K562 (cell line): ENCODE measurements at regions not wholly inside any gene's neighbourhood (a gene's known extent, or its start where the extent isn't known, plus 50 kb on each side); places are given as distances from the start of the nearest gene placed in this dataset.
A peak's percentile ranks its signal among the peaks of the same experiment; 100 is the strongest.

Source experiments
- BCOR ChIP-seq: fragments of 450-650 bp; IDR thresholded peaks from 2 replicates; pipeline ENCODE4 v1.6.1; 2016
- CHAMP1 ChIP-seq: fragments of 450-650 bp; IDR thresholded peaks from 2 replicates; pipeline ENCODE4 v1.6.1; 2016; ENCODE audit warnings: mild to moderate bottlenecking
- EP300 ChIP-seq: IDR thresholded peaks from 2 replicates; pipeline ENCODE4 v1.6.1; 2012; ENCODE audit warnings: low read length, improper control_type of control experiment
- FOXK2 ChIP-seq, 2 experiments: fragments of 450-650 bp; IDR thresholded peaks in 1 of 2; conservative IDR thresholded peaks in 1 of 2; 2 replicates each; pipeline ENCODE4 v1.6.1; 2016; ENCODE audit warnings: low read depth in 2 of 2, mild to moderate bottlenecking in 1 of 2
- FOXM1 ChIP-seq, 2 experiments: fragments of 450-650 bp in 1 of 2; sonication (generic) in 1 of 2; formaldehyde crosslinking in 1 of 2; IDR thresholded peaks; 2 replicates each; pipeline versions ENCODE4 v1.6.1 to v1.9.0; 2017 to 2022; ENCODE audit warnings: low read depth in 2 of 2, mild to moderate bottlenecking in 2 of 2, missing genetic modification reagents in 1 of 2, moderate library complexity in 1 of 2
- IRF2 ChIP-seq: sonication (generic); formaldehyde crosslinking; IDR thresholded peaks from 2 replicates; pipeline ENCODE4 v1.8.1; 2022; ENCODE audit warnings: mild to moderate bottlenecking, missing genetic modification reagents
- LARP7 ChIP-seq: fragments of 450-650 bp; IDR thresholded peaks from 2 replicates; pipeline ENCODE4 v1.6.1; 2016
- MAFK ChIP-seq: IDR thresholded peaks from 2 replicates; pipeline ENCODE4 v1.6.1; 2011; ENCODE audit warnings: low read length, improper control_type of control experiment
- MBD2 ChIP-seq: sonication (generic); IDR thresholded peaks from 2 replicates; pipeline ENCODE4 v1.6.1; 2016; ENCODE audit warnings: low read depth, borderline replicate concordance
- MEIS2 ChIP-seq: fragments of 450-650 bp; IDR thresholded peaks from 2 replicates; pipeline ENCODE4 v1.6.1; 2014; ENCODE audit warnings: mild to moderate bottlenecking; ENCODE audit not compliant: partially characterized antibody
- PBX2 ChIP-seq, 2 experiments: IDR thresholded peaks in 1 of 2; conservative IDR thresholded peaks in 1 of 2; 2 replicates each; pipeline ENCODE4 v1.6.1; 2016; ENCODE audit warnings: low read depth in 2 of 2, mild to moderate bottlenecking in 1 of 2, missing compliant biosample characterization in 1 of 2, missing genetic modification characterization in 1 of 2, moderate library complexity in 1 of 2
- PTBP1 ChIP-seq: fragments of 200-400 bp; formaldehyde crosslinking; IDR thresholded peaks from 2 replicates; pipeline ENCODE4 v1.6.1; 2017; ENCODE audit warnings: low read depth, low read length
- PURB ChIP-seq: sonication (generic); formaldehyde crosslinking; IDR thresholded peaks from 2 replicates; pipeline ENCODE4 v1.9.0; 2021; ENCODE audit warnings: low read depth, mild to moderate bottlenecking, missing genetic modification reagents
- RBM39 ChIP-seq: fragments of 200-400 bp; formaldehyde crosslinking; optimal IDR thresholded peaks from 2 replicates; pipeline ENCODE3; 2018; ENCODE audit warnings: low read depth, low read length
- SIRT6 ChIP-seq: IDR thresholded peaks from one replicate; pipeline ENCODE4 v1.6.1; 2012; ENCODE audit warnings: low read depth, mild to moderate bottlenecking, control low read depth, inconsistent platforms, low read length, moderate library complexity
- SMAD2 ChIP-seq: fragments of 150-350 bp; IDR thresholded peaks from 2 replicates; pipeline ENCODE4 v1.6.1; 2014; ENCODE audit warnings: low read depth, mild to moderate bottlenecking, low read length
- SMAD3 ChIP-seq: fragments of 450-650 bp; formaldehyde crosslinking; conservative IDR thresholded peaks from 2 replicates; pipeline ENCODE4 v1.4.0; 2020; ENCODE audit warnings: mild to moderate bottlenecking
- SMC3 ChIP-seq: conservative IDR thresholded peaks from 2 replicates; pipeline ENCODE4 v1.6.1; 2011; ENCODE audit warnings: low read depth, low read length, improper control_type of control experiment; ENCODE audit not compliant: insufficient read depth
- SP1 ChIP-seq: sonication (generic); formaldehyde crosslinking; IDR thresholded peaks from 2 replicates; pipeline ENCODE4 v1.8.1; 2022; ENCODE audit warnings: mild to moderate bottlenecking, missing genetic modification reagents
- SRF ChIP-seq, 2 experiments: fragments of 250-450, 450-650 bp in 1 of 2; sonication (Bioruptor Pico) in 1 of 2; sonication (generic) in 1 of 2; formaldehyde crosslinking; IDR thresholded peaks; 2 replicates each; pipeline versions ENCODE4 v1.5.0 to v1.5.1; 2020 to 2022; ENCODE audit warnings: mild to moderate bottlenecking in 1 of 2, missing genetic modification reagents in 1 of 2
- TAL1 ChIP-seq: fragments of 450-650 bp; IDR thresholded peaks from 2 replicates; pipeline ENCODE4 v1.6.1; 2016; ENCODE audit warnings: mild to moderate bottlenecking
- USF2 ChIP-seq: sonication (generic); formaldehyde crosslinking; IDR thresholded peaks from 2 replicates; pipeline ENCODE4 v1.5.0; 2020; ENCODE audit warnings: missing genetic modification reagents
- ZNF445 ChIP-seq: fragments of 250-450 bp; sonication (Bioruptor Pico); IDR thresholded peaks from 2 replicates; pipeline ENCODE4 v1.4.0; 2020; ENCODE audit warnings: low read depth, mild to moderate bottlenecking, moderate library complexity
- ZNF695 ChIP-seq: fragments of 450-650 bp; formaldehyde crosslinking; IDR thresholded peaks from 2 replicates; pipeline ENCODE4 v1.4.0; 2020; ENCODE audit warnings: mild to moderate bottlenecking, moderate library complexity
- ZNF766 ChIP-seq: fragments of 200-800 bp; sonication (Bioruptor generic); conservative IDR thresholded peaks from 2 replicates; pipeline ENCODE4 v1.6.1; 2016; ENCODE audit warnings: missing genetic modification characterization, missing compliant biosample characterization

- TF ChIP-seq MEIS2, result no peak
- TF ChIP-seq ZNF445, result no peak
- TF ChIP-seq SP1 (CRISPR knock-in tag), result no peak
- no peak for TF ChIP-seq SRF (CRISPR knock-in tag; IDR thresholded peaks at IDR 0.05)
- TF ChIP-seq MAFK, result no peak
- TF ChIP-seq SIRT6, result no peak
- TF ChIP-seq PURB (CRISPR knock-in tag), result no peak
- no peak for TF ChIP-seq LARP7
- TF ChIP-seq USF2 (CRISPR knock-in tag), result no peak
- TF ChIP-seq ZNF695 (CRISPR knock-in tag), result no peak
- TF ChIP-seq IRF2 (CRISPR knock-in tag), result no peak
- TF ChIP-seq SMC3, result no peak
- no peak for TF ChIP-seq SMAD2
- no peak for TF ChIP-seq PBX2 (CRISPR knock-in tag; IDR thresholded peaks at IDR 0.05; ENCODE audit: low read depth)
- no peak for TF ChIP-seq PBX2 (tag; conservative IDR thresholded peaks at IDR 0.05; ENCODE audit: low read depth)
- TF ChIP-seq FOXK2 (conservative IDR thresholded peaks at IDR 0.05 in 1 of 2, IDR thresholded peaks at IDR 0.05 in 1 of 2; ENCODE audit: low read depth in 2 of 2), result 0 out of 4 replicates have a peak, but pooled peaks have one; percentile 23 to 39
- peak; percentile 24; the same call in 1 of the 2 replicates for TF ChIP-seq TAL1
- no peak for TF ChIP-seq MBD2
- no peak for TF ChIP-seq PTBP1
- peak; percentile 57; the same call in 1 of the 2 replicates for TF ChIP-seq CHAMP1
- no peak for TF ChIP-seq RBM39
- TF ChIP-seq SMAD3, result no peak
- peak; percentile 81 for TF ChIP-seq ZNF766 (CRISPR knock-in tag)
- peak; percentile 20; the same call in 1 of the 2 replicates for TF ChIP-seq EP300
- no peak for TF ChIP-seq FOXM1 (IDR thresholded peaks at IDR 0.05; ENCODE audit: low read depth)
- TF ChIP-seq FOXM1 (CRISPR knock-in tag; IDR thresholded peaks at IDR 0.05; ENCODE audit: low read depth), result no peak
- 0 out of 2 replicates have a peak, but pooled peaks have one; percentile 10 for TF ChIP-seq BCOR
Measured at GRCh38 chr7:119943942-119944600, 328.9 kb upstream of the KCND2 start (continued).
